ENCODE measurements at regions not wholly inside any gene's neighbourhood (a gene's known extent, or its start where the extent isn't known, plus 50 kb on each side); places are given as distances from the start of the nearest gene placed in this dataset.
A peak's percentile ranks its signal among the peaks of the same experiment; 100 is the strongest.

GRCh38 chr2:45268631-45269030 is 259.4 kb upstream of the SIX2 start:
- no peak for DNase-seq (ENCODE audit: extremely low spot score, unreplicated experiment)
- no peaks in the 10 kb centered on the region for H3K36me3 Mint-ChIP-seq (ENCODE audit: unreplicated experiment)
- peaks cover 32% of the 10 kb centered on the region for H3K4me1 Mint-ChIP-seq (ENCODE audit: unreplicated experiment)
- no peaks in the 10 kb centered on the region for H3K9me3 Mint-ChIP-seq (ENCODE audit: unreplicated experiment)
- TF ChIP-seq CTCF (IDR thresholded peaks at IDR 0.05), result no peak
- no peak overlapping the region for H3K27ac Mint-ChIP-seq (ENCODE audit: unreplicated experiment)
- H3K27me3 Mint-ChIP-seq (ENCODE audit: unreplicated experiment), result no peaks in the 10 kb centered on the region
- no peak overlapping the region for H3K4me3 Mint-ChIP-seq (ENCODE audit: unreplicated experiment)

- no peak overlapping the region for H3K4me3 Mint-ChIP-seq (ENCODE audit: unreplicated experiment)
- peaks cover 35% of the 10 kb centered on the region for H3K4me1 Mint-ChIP-seq (ENCODE audit: unreplicated experiment)
- H3K9me3 Mint-ChIP-seq (ENCODE audit: unreplicated experiment), result no peaks in the 10 kb centered on the region
- H3K27me3 Mint-ChIP-seq (ENCODE audit: unreplicated experiment), result no peaks in the 10 kb centered on the region
- no peak overlapping the region for H3K27ac Mint-ChIP-seq (ENCODE audit: unreplicated experiment)
- H3K36me3 Mint-ChIP-seq (ENCODE audit: unreplicated experiment), result no peaks in the 10 kb centered on the region
- TF ChIP-seq CTCF (IDR thresholded peaks at IDR 0.05), result no peak
- peak; percentile 40 for DNase-seq (ENCODE audit: extremely low spot score, unreplicated experiment)
Observed at GRCh38 chr2:45267062-45267792, 258.0 kb upstream of the SIX2 start.

- Mint-ChIP-seq H3K27ac (ENCODE audit: unreplicated experiment) (no peak overlapping the region), H3K27me3 (ENCODE audit: unreplicated experiment) (no peaks in the 10 kb centered on the region), H3K4me1 (ENCODE audit: unreplicated experiment) (peaks cover 41% of the 10 kb centered on the region), H3K4me3 (ENCODE audit: unreplicated experiment) (no peak overlapping the region), H3K36me3 (ENCODE audit: unreplicated experiment) (no peaks in the 10 kb centered on the region), H3K9me3 (ENCODE audit: unreplicated experiment) (no peaks in the 10 kb centered on the region)
- no peak for DNase-seq (ENCODE audit: extremely low spot score, unreplicated experiment)
- no peak for TF ChIP-seq CTCF (IDR thresholded peaks at IDR 0.05)
Observed at GRCh38 chr2:45265336-45265735, 256.1 kb upstream of the SIX2 start.

GRCh38 chr2:45264227-45265225 is 255.3 kb upstream of the SIX2 start:
- TF ChIP-seq CTCF (IDR thresholded peaks at IDR 0.05), result no peak
- H3K36me3 Mint-ChIP-seq (ENCODE audit: unreplicated experiment), result no peaks in the 10 kb centered on the region
- H3K27me3 Mint-ChIP-seq (ENCODE audit: unreplicated experiment), result no peaks in the 10 kb centered on the region
- H3K27ac Mint-ChIP-seq (ENCODE audit: unreplicated experiment), result no peak overlapping the region
- no peak for DNase-seq (ENCODE audit: extremely low spot score, unreplicated experiment)
- H3K4me1 Mint-ChIP-seq (ENCODE audit: unreplicated experiment), result peaks cover 43% of the 10 kb centered on the region
- no peak overlapping the region for H3K4me3 Mint-ChIP-seq (ENCODE audit: unreplicated experiment)
- no peaks in the 10 kb centered on the region for H3K9me3 Mint-ChIP-seq (ENCODE audit: unreplicated experiment)

GRCh38 chr2:45263147-45263546 is 253.9 kb upstream of the SIX2 start:
- Mint-ChIP-seq H3K27ac (ENCODE audit: unreplicated experiment) (no peak overlapping the region), H3K4me1 (ENCODE audit: unreplicated experiment) (peaks cover 50% of the 10 kb centered on the region), H3K27me3 (ENCODE audit: unreplicated experiment) (no peaks in the 10 kb centered on the region), H3K4me3 (ENCODE audit: unreplicated experiment) (no peak overlapping the region), H3K36me3 (ENCODE audit: unreplicated experiment) (no peaks in the 10 kb centered on the region), H3K9me3 (ENCODE audit: unreplicated experiment) (no peaks in the 10 kb centered on the region)
- no peak for DNase-seq (ENCODE audit: extremely low spot score, unreplicated experiment)
- TF ChIP-seq CTCF (IDR thresholded peaks at IDR 0.05), result no peak

Data from osteocyte (in vitro differentiated cells).